Epidermal melanocyte (primary cell): ENCODE measurements at regions not wholly inside any gene's neighbourhood (a gene's known extent, or its start where the extent isn't known, plus 50 kb on each side); places are given as distances from the start of the nearest gene placed in this dataset.

Experiments used
- DNase-seq: peaks from one replicate; pipeline ENCODE4 v3.0.0; 2011; ENCODE audit warnings: low spot score; ENCODE audit not compliant: insufficient read length

GRCh38 chr11:110838808-110839207 lies 126.6 kb upstream of the ARHGAP20 start:
- no peak for DNase-seq

DNA sequence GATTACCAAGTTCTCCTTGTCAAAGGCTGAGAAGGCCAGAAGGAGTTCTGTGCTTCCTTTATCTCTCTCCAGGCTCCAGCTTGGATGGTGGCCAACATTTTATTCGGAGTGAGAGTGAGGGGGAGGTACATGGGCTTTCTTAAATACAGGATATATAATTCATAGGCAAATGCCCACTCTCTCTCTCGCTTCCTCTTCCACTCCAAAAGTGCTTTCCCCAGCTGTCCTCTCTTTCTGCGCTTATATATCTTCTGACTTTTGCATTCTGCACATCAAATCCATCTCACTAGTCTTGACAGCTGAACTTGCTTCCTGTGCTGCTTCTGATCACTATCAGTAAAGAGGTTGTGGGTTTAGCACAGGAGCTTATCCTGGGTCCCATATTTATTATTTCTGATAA lies 125.4 kb upstream of the ARHGAP20 start:
- DNase-seq = no peak

DNA sequence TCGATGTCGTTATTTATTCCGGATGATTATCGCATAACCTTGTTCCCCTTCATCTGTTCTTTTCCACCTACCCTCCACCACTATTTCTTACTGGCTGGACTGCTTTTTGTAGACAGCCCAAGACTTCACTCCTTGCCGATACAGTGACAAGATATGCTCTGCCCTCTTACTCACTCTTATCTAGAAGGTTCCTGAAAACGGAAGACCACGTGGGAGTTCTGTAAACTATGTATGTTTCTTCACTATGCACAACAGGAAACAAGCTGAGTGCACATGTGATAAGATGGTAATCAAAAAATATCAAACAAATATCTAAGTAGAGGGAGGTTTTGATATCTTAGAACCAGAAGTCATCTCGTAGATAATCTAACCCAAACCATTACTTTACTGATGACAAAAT lies 122.9 kb upstream of the ARHGAP20 start:
- DNase-seq = no peak

DNA sequence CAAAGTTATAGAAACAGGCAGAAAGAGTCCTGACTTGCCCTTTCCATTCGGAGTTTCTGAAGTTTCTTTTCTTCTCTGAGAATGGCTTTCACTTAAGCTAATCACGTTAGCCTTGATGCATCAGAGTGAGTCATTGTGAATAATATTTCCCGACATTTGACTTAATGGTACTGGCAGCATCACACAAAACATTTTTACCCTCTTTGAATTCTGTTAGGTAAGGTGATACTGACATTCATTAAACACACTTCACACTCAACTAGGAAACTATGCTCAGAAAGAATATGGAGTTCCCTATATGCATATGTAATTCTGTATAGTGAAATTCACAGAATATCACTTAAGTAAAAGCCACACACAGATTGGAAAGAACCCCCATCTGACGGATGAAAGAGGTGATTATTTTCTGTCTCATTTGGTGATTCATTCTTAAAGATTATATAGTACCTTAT lies 120.8 kb upstream of the ARHGAP20 start:
- DNase-seq = no peak

DNA sequence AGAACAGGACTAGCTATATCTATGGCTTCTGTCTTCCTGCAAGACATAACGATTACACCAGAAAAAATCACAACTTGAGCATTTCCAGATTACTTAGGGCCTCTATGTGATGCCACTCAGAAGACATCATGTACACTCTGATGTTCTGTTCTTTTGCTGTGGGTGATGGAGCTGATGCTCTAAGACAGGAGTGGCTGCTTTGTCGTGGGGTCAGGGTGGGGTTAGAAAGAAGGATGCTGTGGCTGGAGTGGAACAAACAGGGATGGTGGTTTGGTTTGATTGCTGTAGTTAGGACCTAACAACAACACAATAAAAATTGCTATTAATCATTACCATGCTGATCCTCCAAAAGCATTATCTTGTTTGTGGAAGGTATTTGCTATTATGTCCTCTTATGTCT lies 120.3 kb upstream of the ARHGAP20 start:
- DNase-seq = no peak

GRCh38 chr11:110832080-110832479 lies 119.8 kb upstream of the ARHGAP20 start:
- no peak for DNase-seq

DNA sequence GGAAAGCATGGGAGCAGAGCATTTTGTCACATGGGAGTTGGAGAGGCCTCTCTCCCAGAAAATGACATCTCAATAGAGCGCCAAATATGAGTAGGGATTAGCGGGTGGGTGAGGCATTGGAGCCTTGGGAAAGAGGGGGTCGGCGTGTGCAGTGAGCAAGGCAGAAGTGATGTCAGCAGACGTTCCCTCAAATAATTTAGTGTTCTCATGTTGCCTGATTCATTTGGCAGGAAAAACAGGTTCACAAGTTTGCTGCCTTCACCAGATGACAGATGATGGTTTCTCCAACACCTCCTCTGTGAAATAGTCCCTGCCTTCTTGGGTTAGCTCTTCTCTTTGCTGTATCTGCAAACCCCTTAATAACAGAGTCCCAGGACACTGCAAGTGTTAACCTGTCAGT lies 118.5 kb upstream of the ARHGAP20 start:
- DNase-seq = no peak

DNA sequence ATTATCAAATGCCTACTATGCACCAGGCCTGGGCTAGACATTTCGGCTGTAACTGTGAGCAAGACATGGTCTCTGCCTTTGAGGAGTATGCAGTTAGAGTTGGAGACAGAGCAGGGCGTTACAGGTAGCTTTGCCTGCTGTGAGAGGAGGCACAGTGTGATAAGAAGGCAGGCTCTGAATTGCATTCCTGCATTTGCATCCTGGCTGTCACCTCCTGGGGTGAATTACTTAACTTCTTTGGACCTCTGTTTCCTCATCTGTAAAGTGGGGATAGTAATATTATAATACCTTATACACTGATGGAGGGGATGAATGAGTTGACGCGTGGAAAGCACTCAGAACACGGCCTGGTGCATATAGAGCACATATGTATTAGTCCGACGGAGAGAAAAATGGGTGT lies 118.1 kb upstream of the ARHGAP20 start:
- no peak for DNase-seq

- DNase-seq = no peak
Measured at GRCh38 chr11:110829873-110830272, 117.6 kb upstream of the ARHGAP20 start.

- DNase-seq = no peak
Measured at GRCh38 chr11:110828086-110828485, 115.8 kb upstream of the ARHGAP20 start.

- no peak for DNase-seq
Measured at GRCh38 chr11:110827276-110827675, 115.0 kb upstream of the ARHGAP20 start.

- no peak for DNase-seq
Measured at GRCh38 chr11:110824912-110825620, 112.8 kb upstream of the ARHGAP20 start.

DNA sequence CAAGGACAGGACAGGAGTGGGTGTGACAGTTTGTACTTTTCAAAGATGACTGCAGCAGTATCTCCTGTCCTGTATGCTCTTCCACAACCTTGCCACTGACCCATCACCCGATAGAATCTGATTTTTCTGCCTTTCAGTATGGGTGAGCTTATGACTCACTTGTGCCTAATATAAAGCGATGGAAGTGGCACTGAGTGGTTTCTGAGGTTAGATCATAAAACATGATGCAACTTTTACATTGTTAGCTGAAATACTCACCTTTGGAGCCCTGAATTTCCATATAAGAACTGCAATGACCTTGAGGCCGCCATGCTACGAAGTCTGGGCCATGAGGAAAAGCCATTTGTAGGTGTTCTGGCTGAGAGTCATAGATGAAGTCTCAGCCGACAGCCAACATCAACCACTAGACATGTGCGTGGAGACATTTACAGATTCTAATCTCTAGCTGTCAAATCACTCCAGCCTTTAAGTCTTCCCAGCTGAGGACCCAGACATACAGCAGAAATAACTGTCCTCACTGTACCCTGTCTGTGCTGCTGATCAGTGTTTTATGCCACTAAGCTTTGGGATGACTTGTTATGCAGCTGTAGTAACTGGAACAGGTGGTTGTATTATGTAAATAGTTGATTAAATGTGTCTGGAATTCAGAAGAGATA lies 105.9 kb upstream of the ARHGAP20 start:
- DNase-seq = no peak

GRCh38 chr11:110812086-110812733 lies 100.0 kb upstream of the ARHGAP20 start:
- no peak for DNase-seq

DNA sequence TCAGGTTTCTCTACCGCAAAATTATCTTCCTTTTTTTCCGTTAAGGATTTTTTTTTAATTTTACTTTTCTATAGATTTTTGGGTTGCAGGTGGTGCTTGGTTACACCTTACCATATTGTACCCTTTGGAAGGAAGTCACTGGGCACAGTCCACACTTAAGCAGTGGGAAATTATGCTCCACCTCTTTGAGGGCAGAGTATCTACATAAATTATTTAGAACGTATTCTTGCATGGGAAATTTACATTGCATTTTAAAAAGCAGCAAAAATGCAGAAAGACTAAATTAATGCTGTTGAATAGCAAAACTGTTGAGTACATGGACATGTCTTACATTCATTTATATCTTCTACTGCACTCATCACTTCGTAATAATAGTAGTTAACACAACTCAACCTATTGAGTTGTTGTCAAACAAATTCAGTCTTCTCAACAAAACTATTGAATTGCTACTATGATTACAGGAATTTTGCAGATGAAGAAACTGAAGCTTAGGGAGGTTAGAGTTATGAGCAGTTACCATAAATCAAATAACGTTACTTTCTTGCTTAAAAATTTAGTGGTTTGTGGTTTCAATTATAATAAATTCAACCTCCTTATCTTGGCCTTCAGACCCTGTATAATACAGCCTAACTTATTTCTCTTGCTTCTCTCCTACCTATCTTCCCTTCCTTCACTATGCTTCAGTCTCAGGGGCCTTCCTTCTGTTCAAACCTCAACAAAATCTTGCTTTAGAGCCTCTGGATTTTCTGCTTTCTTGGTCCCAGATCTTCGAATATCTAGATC lies 97.4 kb upstream of the ARHGAP20 start:
- no peak for DNase-seq

DNA sequence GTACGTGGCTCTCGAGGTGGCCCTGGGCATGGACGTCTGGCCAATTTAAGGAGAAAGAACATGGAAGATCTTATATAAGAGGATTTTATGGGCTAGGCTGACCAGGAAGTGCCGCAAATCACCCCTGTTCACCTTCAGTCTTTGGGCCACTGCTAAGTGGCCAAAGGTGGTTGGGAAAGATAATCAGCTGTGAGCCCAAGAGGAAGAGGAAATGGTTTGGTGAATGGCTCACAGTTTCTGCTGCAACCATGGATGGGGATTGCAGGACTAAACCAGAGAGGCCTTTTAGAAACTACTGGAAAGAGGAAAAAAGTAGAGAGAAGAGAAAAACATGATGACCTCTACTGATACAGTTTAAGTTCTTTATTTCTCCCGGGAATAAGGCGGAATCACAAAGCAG lies 96.0 kb upstream of the ARHGAP20 start:
- DNase-seq = no peak

DNA sequence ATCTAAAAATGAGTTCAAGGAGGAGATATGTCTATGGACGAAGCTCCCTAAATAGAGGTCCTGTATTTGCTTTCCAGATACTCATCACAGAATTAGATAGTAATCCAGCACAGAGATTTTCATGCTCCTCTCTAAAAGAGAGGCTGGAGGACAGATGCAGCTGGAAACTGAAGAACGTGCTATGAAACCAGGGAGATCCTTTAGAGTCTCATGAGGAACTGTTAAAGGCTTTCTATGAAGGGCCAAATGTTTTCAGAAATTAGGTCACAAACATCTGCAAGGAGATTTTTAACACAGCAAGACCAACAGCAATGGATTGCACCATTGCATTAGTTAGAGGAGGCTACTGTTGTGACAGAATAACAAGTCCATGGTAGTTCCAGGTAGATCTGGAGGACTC lies 95.6 kb upstream of the ARHGAP20 start:
- no peak for DNase-seq

- DNase-seq = no peak
Measured at GRCh38 chr11:110805756-110806155, 93.5 kb upstream of the ARHGAP20 start.

- no peak for DNase-seq
Measured at GRCh38 chr11:110802162-110802561, 89.9 kb upstream of the ARHGAP20 start.

GRCh38 chr11:110801328-110801727 lies 89.1 kb upstream of the ARHGAP20 start:
- DNase-seq = no peak

GRCh38 chr11:110798201-110798900 lies 86.1 kb upstream of the ARHGAP20 start:
- DNase-seq = no peak
